H1 (cell line): ENCODE measurements at regions not wholly inside any gene's neighbourhood (a gene's known extent, or its start where the extent isn't known, plus 50 kb on each side); places are given as distances from the start of the nearest gene placed in this dataset.
A peak's percentile ranks its signal among the peaks of the same experiment; 100 is the strongest.

ENCODE experiments used
- CTCF ChIA-PET: fragments of 300-600 bp; sonication (Branson Sonifier 250); formaldehyde crosslinking; loops from one replicate; lab custom pipeline; 2021; ENCODE audit not compliant: partially characterized antibody; lab: Charles Lee
- POLR2A ChIA-PET: fragments of 300-600 bp; sonication (Branson Sonifier 250); formaldehyde crosslinking; loops from one replicate; lab custom pipeline; 2021; ENCODE audit warnings: inconsistent platforms; ENCODE audit not compliant: partially characterized antibody; lab: Charles Lee
- DNase-seq, 2 experiments: peaks; one replicate each; pipeline versions ENCODE4 v3.0.0 to v3.0.0-alpha.2; 2010 to 2022; ENCODE audit warnings: low spot score in 2 of 2, low read depth in 1 of 2, mixed read lengths in 1 of 2
- FAIRE-seq: peaks from 2 replicates; lab custom pipeline; 2011; peaks lifted over from hg19 to GRCh38; lab: Jason Lieb, UNC
- H2AFZ ChIP-seq: 2 replicates; pipeline ENCODE4 v1.8.1; 2012; ENCODE audit warnings: low read length, inconsistent platforms
- H2AK5ac ChIP-seq: 2 replicates; pipeline ENCODE4 v1.6.1; 2013; ENCODE audit warnings: low read depth, low read length
- H2BK120ac ChIP-seq: replicated peaks from 2 replicates; pipeline ENCODE3; 2013; ENCODE audit warnings: low read depth, low read length, inconsistent platforms
- H2BK12ac ChIP-seq: 2 replicates; pipeline ENCODE4 v1.6.1; 2013; ENCODE audit warnings: low read depth, low read length
- H2BK15ac ChIP-seq: 2 replicates; pipeline ENCODE4 v1.6.1; 2013; ENCODE audit warnings: low read length
- H2BK20ac ChIP-seq: 2 replicates; pipeline ENCODE4 v1.6.1; 2013; ENCODE audit warnings: low read length
- H2BK5ac ChIP-seq: 2 replicates; pipeline ENCODE4 v1.6.1; 2013; ENCODE audit warnings: low read depth, low read length
- H3K14ac ChIP-seq: 2 replicates; pipeline ENCODE4 v1.6.1; 2013; ENCODE audit warnings: inconsistent platforms; ENCODE audit not compliant: insufficient read length
- H3K18ac ChIP-seq: 2 replicates; pipeline ENCODE4 v1.6.1; 2013; ENCODE audit warnings: low read length; ENCODE audit errors: extremely low read depth
- H3K23ac ChIP-seq: 2 replicates; pipeline ENCODE4 v1.6.1; 2013; ENCODE audit warnings: inconsistent platforms; ENCODE audit not compliant: insufficient read length
- H3K23me2 ChIP-seq: 2 replicates; pipeline ENCODE4 v1.6.1; 2013; ENCODE audit warnings: low read depth, low read length
- H3K27ac ChIP-seq: 2 replicates; pipeline ENCODE4 v1.6.1; 2011; ENCODE audit warnings: low read depth, low read length, inconsistent platforms
- H3K27me3 ChIP-seq, 4 experiments: replicated peaks in 1 of 4; 1 replicate in 1 of 4; 2 replicates in 3 of 4; pipeline versions ENCODE4 v1.6.1 to v1.8.1; 2011 to 2013; ENCODE audit warnings: low read length in 3 of 4, mild to moderate bottlenecking in 3 of 4, inconsistent platforms in 2 of 4, mixed read lengths in 2 of 4, moderate library complexity in 1 of 4; ENCODE audit not compliant: control insufficient read depth in 3 of 4, insufficient read depth in 3 of 4; ENCODE audit errors: extremely low read depth in 1 of 4
- H3K36me3 ChIP-seq, 4 experiments: 2 replicates each; pipeline versions ENCODE4 v1.6.1 to v1.8.1; 2011 to 2013; ENCODE audit warnings: mild to moderate bottlenecking in 4 of 4, low read length in 3 of 4, moderate library complexity in 2 of 4, control low read depth in 1 of 4, inconsistent platforms in 1 of 4; ENCODE audit not compliant: insufficient read depth in 4 of 4, control insufficient read depth in 2 of 4
- H3K4ac ChIP-seq: replicated peaks from 2 replicates; pipeline ENCODE3; 2013; ENCODE audit warnings: low read length, low read depth, mixed read lengths, inconsistent platforms; ENCODE audit not compliant: insufficient read length
- H3K4me1 ChIP-seq, 4 experiments: replicated peaks in 1 of 4; 1 replicate in 1 of 4; 2 replicates in 3 of 4; pipeline versions ENCODE4 v1.6.1 to v1.8.1; 2011 to 2013; ENCODE audit warnings: low read length in 3 of 4, inconsistent platforms in 2 of 4, mixed read lengths in 1 of 4; ENCODE audit not compliant: insufficient read depth in 4 of 4, control insufficient read depth in 3 of 4
- H3K4me2 ChIP-seq, 2 experiments: 2 replicates each; pipeline versions ENCODE4 v1.6.1 to v1.8.1; 2011 to 2013; ENCODE audit warnings: low read depth in 2 of 2, low read length in 2 of 2, control low read depth in 1 of 2, inconsistent platforms in 1 of 2, mild to moderate bottlenecking in 1 of 2; ENCODE audit not compliant: insufficient read depth in 1 of 2
- H3K4me3 ChIP-seq, 4 experiments: fragments of 200-600, 300-600 bp in 1 of 4; sonication (generic), shearing (Covaris generic), sonication (Bioruptor Twin) in 1 of 4; 2 replicates each; pipeline versions ENCODE4 v1.5.1 to v1.8.1; 2011 to 2016; ENCODE audit warnings: low read length in 4 of 4, low read depth in 3 of 4, control low read depth in 2 of 4, inconsistent platforms in 2 of 4, mild to moderate bottlenecking in 2 of 4, mixed read lengths in 1 of 4, moderate library complexity in 1 of 4; ENCODE audit not compliant: insufficient read depth in 2 of 4; ENCODE audit errors: extremely low read depth in 1 of 4
- H3K56ac ChIP-seq: replicated peaks from 2 replicates; pipeline ENCODE3; 2013; ENCODE audit warnings: low read depth, mild to moderate bottlenecking, mixed read lengths, low read length, inconsistent platforms; ENCODE audit not compliant: insufficient read length
- H3K79me1 ChIP-seq: 2 replicates; pipeline ENCODE4 v1.6.1; 2013; ENCODE audit warnings: low read depth, low read length, control low read depth
- H3K79me2 ChIP-seq, 2 experiments: 2 replicates each; pipeline versions ENCODE4 v1.6.1 to v1.8.1; 2012 to 2013; ENCODE audit warnings: low read length in 2 of 2, mild to moderate bottlenecking in 2 of 2, inconsistent platforms in 1 of 2; ENCODE audit not compliant: insufficient read depth in 2 of 2, control insufficient read depth in 1 of 2
- H3K9ac ChIP-seq, 4 experiments: replicated peaks in 1 of 4; 1 replicate in 1 of 4; 2 replicates in 3 of 4; pipeline versions ENCODE4 v1.6.1 to v1.8.1; 2011 to 2013; ENCODE audit warnings: low read depth in 3 of 4, low read length in 3 of 4, control low read depth in 2 of 4, mild to moderate bottlenecking in 2 of 4, moderate library complexity in 2 of 4, inconsistent platforms in 1 of 4; ENCODE audit errors: extremely low read depth in 1 of 4
- H3K9me3 ChIP-seq, 2 experiments: 2 replicates each; pipeline versions ENCODE4 v1.6.1 to v1.8.1; 2012 to 2013; ENCODE audit warnings: mild to moderate bottlenecking in 2 of 2, moderate library complexity in 2 of 2, control low read depth in 1 of 2, inconsistent platforms in 1 of 2, low read depth in 1 of 2, low read length in 1 of 2, mixed read lengths in 1 of 2; ENCODE audit not compliant: insufficient read depth in 2 of 2
- H4K20me1 ChIP-seq, 2 experiments: replicated peaks in 1 of 2; 2 replicates each; pipeline versions ENCODE3 to v1.8.1; 2011 to 2013; ENCODE audit warnings: inconsistent platforms in 2 of 2, low read length in 2 of 2, mild to moderate bottlenecking in 1 of 2; ENCODE audit not compliant: insufficient read depth in 2 of 2, control insufficient read depth in 1 of 2
- H4K5ac ChIP-seq: 2 replicates; pipeline ENCODE4 v1.6.1; 2013; ENCODE audit warnings: low read length, low read depth, mixed read lengths, inconsistent platforms; ENCODE audit not compliant: insufficient read length
- H4K8ac ChIP-seq: 2 replicates; pipeline ENCODE4 v1.8.0; 2013; ENCODE audit warnings: mild to moderate bottlenecking, moderate library complexity, low read length, inconsistent platforms; ENCODE audit not compliant: insufficient read depth; ENCODE audit errors: extremely low read depth
- H4K91ac ChIP-seq: replicated peaks from 2 replicates; pipeline ENCODE3; 2013; ENCODE audit warnings: low read length, mixed read lengths, inconsistent platforms; ENCODE audit not compliant: insufficient read length
- CBX8 ChIP-seq: fragments of 300-800, 300-1000 bp; sonication (generic); IDR thresholded peaks from 2 replicates; pipeline ENCODE4 v1.7.1; 2016; ENCODE audit warnings: low read depth, low read length, borderline replicate concordance
- CREB1 ChIP-seq: IDR thresholded peaks from 2 replicates; pipeline ENCODE4 v1.6.1; 2012; ENCODE audit warnings: inconsistent platforms
- KDM1A ChIP-seq: fragments of 200-600, 300-600 bp; sonication (generic); IDR thresholded peaks from 2 replicates; pipeline ENCODE4 v1.7.1; 2016; ENCODE audit warnings: mild to moderate bottlenecking, low read length, borderline replicate concordance
- POU5F1 ChIP-seq: IDR thresholded peaks from 2 replicates; pipeline ENCODE4 v1.6.1; 2011; ENCODE audit warnings: low read depth, mild to moderate bottlenecking, low read length, moderate library complexity
- RFX5 ChIP-seq: IDR thresholded peaks from 2 replicates; pipeline ENCODE4 v1.6.1; 2011; ENCODE audit warnings: low read depth, low read length, improper control_type of control experiment, borderline replicate concordance
- SAP30 ChIP-seq: fragments of 300-600 bp; sonication (generic); IDR thresholded peaks from 2 replicates; pipeline ENCODE4 v1.7.1; 2012; ENCODE audit warnings: low read length, moderate library complexity, mild to moderate bottlenecking, inconsistent platforms; ENCODE audit not compliant: insufficient read depth, insufficient replicate concordance
- TAF1 ChIP-seq: IDR thresholded peaks from 2 replicates; pipeline ENCODE4 v1.6.1; 2011; ENCODE audit warnings: mild to moderate bottlenecking, low read depth, low read length
- WGBS, 2 experiments: shearing (Covaris generic) in 1 of 2; methylation state at CpG; one replicate each; pipeline versions ENCODE4 v1.1.6 to v1.1.7; 2013 to 2015; ENCODE audit warnings: low lambda C conversion rate in 2 of 2, mixed read lengths in 2 of 2, inconsistent platforms in 1 of 2, low coverage in 1 of 2, missing lambda C conversion rate in 1 of 2; ENCODE audit not compliant: insufficient replicate concordance in 2 of 2, insufficient coverage in 1 of 2, insufficient read length in 1 of 2; ENCODE audit errors: extremely low coverage in 1 of 2, missing lambda C conversion rate in 1 of 2; 5-methylcytosine and 5-hydroxymethylcytosine counted together
- TF ChIP-seq, protein P1 (sequence below): IDR thresholded peaks from 2 replicates; pipeline ENCODE4 v1.6.1; 2012; ENCODE audit warnings: inconsistent platforms

DNA sequence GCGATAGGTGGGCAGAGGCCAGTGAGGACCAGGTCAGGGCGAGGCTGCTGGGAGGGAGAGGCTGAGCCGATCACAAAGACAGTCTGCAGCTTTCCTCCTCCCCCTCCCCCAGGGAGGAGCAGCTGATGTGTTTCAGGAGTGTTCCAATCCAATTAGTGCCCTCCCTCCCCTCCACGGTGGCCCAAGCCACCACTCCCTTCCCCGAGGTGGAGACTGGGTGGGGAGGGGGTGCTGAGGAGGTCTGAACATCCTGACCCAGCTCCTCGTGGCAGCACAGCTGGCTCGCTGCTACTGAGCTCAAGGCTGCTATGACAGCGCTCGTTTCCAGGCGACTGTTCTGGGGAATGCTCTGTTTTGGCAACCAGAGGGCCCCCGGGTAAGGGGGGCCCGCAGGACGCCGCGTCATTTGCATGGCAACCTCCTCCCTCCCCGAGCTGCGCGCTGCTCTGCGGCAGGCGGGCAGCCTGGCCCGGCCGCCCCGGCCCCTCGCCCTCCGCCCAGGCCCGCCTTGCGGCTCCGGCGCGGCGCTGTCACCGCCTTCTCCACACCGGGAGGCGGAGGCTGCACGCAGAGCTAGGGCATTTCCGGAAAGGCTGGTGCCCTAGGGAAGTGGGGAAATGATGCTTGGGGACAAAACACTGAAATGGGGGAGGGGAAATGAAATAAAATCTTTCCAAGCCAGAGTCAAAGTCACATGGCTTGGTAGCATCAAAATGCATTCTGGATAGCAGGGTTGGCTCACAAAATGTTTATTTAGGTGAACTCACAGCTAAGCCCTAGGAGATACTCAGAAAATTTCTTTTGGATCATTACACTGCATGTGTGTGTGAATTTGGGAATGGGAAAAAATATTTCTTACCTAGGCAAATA lies 67.4 kb upstream of the PIM1 start:
- Histone ChIP-seq H3K14ac (no peak overlapping the region), H4K20me1 (no peaks in the 10 kb centered on the region), H3K18ac (peak overlapping the region; percentile 51; the same call in 1 of the 2 replicates), H3K4me1 (peaks cover 23 to 33% (median 28%) of the 10 kb centered on the region in 4 experiments), H2BK5ac (peak overlapping the region; percentile 85), H3K23me2 (no peaks in the 10 kb centered on the region; the same call in 1 of the 2 replicates), H3K9me3 (no peaks in the 10 kb centered on the region), H3K36me3 (no peaks in the 10 kb centered on the region), H3K23ac (no peak overlapping the region), H2AFZ (no peak overlapping the region), H3K79me1 (no peaks in the 10 kb centered on the region), H3K27me3 (no peaks in the 10 kb centered on the region), H2BK15ac (peak overlapping the region; percentile 18; the same call in 1 of the 2 replicates), H3K79me2 (no peaks in the 10 kb centered on the region), H3K27ac (peak overlapping the region; percentile 81), H2BK120ac (no peak overlapping the region), H3K9ac (peak overlapping the region in 3 of 4 experiments; percentile 1 to 65 (median 54); a peak in 5 of 7 replicates), H3K4me3 (peak overlapping the region; percentile 18 to 53 (median 47); a peak in 7 of 8 replicates), H2BK20ac (no peak overlapping the region), H3K4ac (no peak overlapping the region), H4K91ac (peak overlapping the region; percentile 78), H4K8ac (no peak overlapping the region), H4K5ac (peak overlapping the region; percentile 55), H3K56ac (no peak overlapping the region), H3K4me2 (peak overlapping the region; percentile 69 to 82), H2AK5ac (peak overlapping the region; percentile 28; the same call in 1 of the 2 replicates), H2BK12ac (peak overlapping the region; percentile 45)
- CTCF ChIA-PET: interaction anchor here (0.6 to 5.6 kb wide), 22 partner anchors 10 to 331 kb away, joined by 3 to 32 read pairs (median 4); partner anchors contain the start of gene PIM1
- FAIRE-seq: no peak
- DNase-seq: peak; percentile 73 to 87
- 4% methylated on average over 30 of the region's 36 CpGs; no CpG with 5 or more reads in 1 of the 2 experiments for WGBS, 2 experiments
- POLR2A ChIA-PET: interaction anchor here (0.6 to 7.5 kb wide), 29 partner anchors 8 to 108 kb away, joined by 3 to 80 read pairs (median 5); partner anchors contain the start of gene PIM1
- TF ChIP-seq, protein P1, sequence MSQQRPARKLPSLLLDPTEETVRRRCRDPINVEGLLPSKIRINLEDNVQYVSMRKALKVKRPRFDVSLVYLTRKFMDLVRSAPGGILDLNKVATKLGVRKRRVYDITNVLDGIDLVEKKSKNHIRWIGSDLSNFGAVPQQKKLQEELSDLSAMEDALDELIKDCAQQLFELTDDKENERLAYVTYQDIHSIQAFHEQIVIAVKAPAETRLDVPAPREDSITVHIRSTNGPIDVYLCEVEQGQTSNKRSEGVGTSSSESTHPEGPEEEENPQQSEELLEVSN: no peak
- TF ChIP-seq RFX5: no peak; the same call in 1 of the 2 replicates
- TF ChIP-seq SAP30: peak; percentile 92
- TF ChIP-seq TAF1: no peak
- TF ChIP-seq KDM1A: peak; percentile 78; the same call in 1 of the 2 replicates
- no peak for TF ChIP-seq CBX8
- no peak for TF ChIP-seq POU5F1
- TF ChIP-seq CREB1: peak; percentile 72
